Calu3 (cell line): ENCODE measurements at regions not wholly inside any gene's neighbourhood (a gene's known extent, or its start where the extent isn't known, plus 50 kb on each side); places are given as distances from the start of the nearest gene placed in this dataset.

Experiments used
- BruUV-seq: library from RNA; stranded (reverse); fragments of 400-500 nt; replicated peaks from 2 replicates; lab custom pipeline; 2021; lab: Mats Ljungman, UMichigan
- CTCF ChIA-PET: fragments of 300-600 bp; sonication (Branson Sonifier 250); formaldehyde crosslinking; loops from one replicate; lab custom pipeline; 2022; ENCODE audit warnings: antibody characterized with exemption; lab: Charles Lee
- DNase-seq: peaks from one replicate; pipeline ENCODE4 v3.0.0; 2022
- H3K27ac Mint-ChIP-seq: one replicate; pipeline ENCODE4 v1.8.0; 2022; ENCODE audit warnings: mixed read lengths; ENCODE audit not compliant: unreplicated experiment
- H3K27me3 Mint-ChIP-seq: one replicate; pipeline ENCODE4 v1.8.0; 2022; ENCODE audit warnings: mixed read lengths; ENCODE audit not compliant: unreplicated experiment
- H3K36me3 Mint-ChIP-seq: one replicate; pipeline ENCODE4 v1.8.0; 2022; ENCODE audit warnings: mild to moderate bottlenecking, moderate library complexity, mixed read lengths; ENCODE audit not compliant: insufficient read depth, unreplicated experiment
- H3K4me1 Mint-ChIP-seq: one replicate; pipeline ENCODE4 v1.8.0; 2022; ENCODE audit warnings: mild to moderate bottlenecking, low read depth, mixed read lengths; ENCODE audit not compliant: unreplicated experiment
- H3K4me3 Mint-ChIP-seq: one replicate; pipeline ENCODE4 v1.8.0; 2022; ENCODE audit warnings: mild to moderate bottlenecking, low read depth, moderate library complexity, mixed read lengths; ENCODE audit not compliant: unreplicated experiment
- H3K9me3 Mint-ChIP-seq: one replicate; pipeline ENCODE4 v1.8.0; 2022; ENCODE audit warnings: low read depth, mixed read lengths; ENCODE audit not compliant: unreplicated experiment
- CTCF ChIP-seq: fragments of 200-600 bp; IDR thresholded peaks from one replicate; pipeline ENCODE4 v1.8.0; 2022; ENCODE audit warnings: antibody characterized with exemption; ENCODE audit not compliant: unreplicated experiment
- intact Hi-C: fragments of 100-400 bp; cut with micrococcal nuclease; formaldehyde crosslinking; loops from one replicate; pipeline ENCODE4 v1.10.0; 2022; ENCODE audit not compliant: unreplicated experiment

- H3K27ac Mint-ChIP-seq = no peak overlapping the region
- no peak for DNase-seq
- TF ChIP-seq CTCF = no peak
- no peaks in the 10 kb centered on the region for H3K36me3 Mint-ChIP-seq
- H3K4me1 Mint-ChIP-seq = no peaks in the 10 kb centered on the region
- CTCF ChIA-PET = no interaction called here
- peaks cover 28% of the 10 kb centered on the region for H3K27me3 Mint-ChIP-seq
- no TSS peak for BruUV-seq
- H3K9me3 Mint-ChIP-seq = no peaks in the 10 kb centered on the region
- no peak overlapping the region for H3K4me3 Mint-ChIP-seq
- intact Hi-C loops = no loop called here
These were observed 50.3 kb upstream of the ANP32D start for GRCh38 chr12:48422060-48422459.
